HepG2 (cell line): ENCODE measurements at regions not wholly inside any gene's neighbourhood (a gene's known extent, or its start where the extent isn't known, plus 50 kb on each side); places are given as distances from the start of the nearest gene placed in this dataset.
A peak's percentile ranks its signal among the peaks of the same experiment; 100 is the strongest.

Source experiments
- AHR ChIP-seq: IDR thresholded peaks from 2 replicates; pipeline ENCODE4 v1.6.1; 2018; ENCODE audit warnings: missing genetic modification reagents, missing compliant biosample characterization
- ARNT ChIP-seq: fragments of 450-650 bp; IDR thresholded peaks from 2 replicates; pipeline ENCODE4 v1.6.1; 2017
- BRD4 ChIP-seq: sonication (generic); formaldehyde crosslinking; IDR thresholded peaks from 2 replicates; pipeline ENCODE4 v1.4.0; 2020; ENCODE audit warnings: missing genetic modification reagents
- FOSL1 ChIP-seq: sonication (generic); formaldehyde crosslinking; IDR thresholded peaks from 2 replicates; pipeline ENCODE4 v1.9.0; 2021; ENCODE audit warnings: missing genetic modification reagents, borderline replicate concordance
- FOXA1 ChIP-seq, 2 experiments: fragments of 450-650 bp in 1 of 2; sonication (generic) in 1 of 2; formaldehyde crosslinking in 1 of 2; IDR thresholded peaks; 2 replicates each; pipeline versions ENCODE4 v1.4.0 to v1.6.1; 2016 to 2020; ENCODE audit warnings: missing genetic modification reagents in 1 of 2
- GATA4 ChIP-seq: sonication (generic); IDR thresholded peaks from 2 replicates; pipeline ENCODE4 v1.6.1; 2016; ENCODE audit warnings: antibody characterized with exemption, low read depth, borderline replicate concordance
- HOXA5 ChIP-seq: sonication (generic); formaldehyde crosslinking; IDR thresholded peaks from 2 replicates; pipeline ENCODE4 v1.4.0; 2020; ENCODE audit warnings: missing genetic modification reagents
- IRF2 ChIP-seq: IDR thresholded peaks from 2 replicates; pipeline ENCODE4 v1.6.1; 2018; ENCODE audit warnings: missing genetic modification reagents, missing compliant biosample characterization
- JUND ChIP-seq: sonication (generic); formaldehyde crosslinking; IDR thresholded peaks from 2 replicates; pipeline ENCODE4 v1.8.0; 2022; ENCODE audit warnings: mild to moderate bottlenecking, missing genetic modification reagents
- SNRNP70 ChIP-seq: fragments of 200-400 bp; formaldehyde crosslinking; IDR thresholded peaks from 2 replicates; pipeline ENCODE4 v1.6.1; 2017; ENCODE audit warnings: mild to moderate bottlenecking, low read depth, low read length, moderate library complexity
- SOX5 ChIP-seq: IDR thresholded peaks from 2 replicates; pipeline ENCODE4 v1.6.1; 2016; ENCODE audit warnings: borderline replicate concordance
- SP1 ChIP-seq, 2 experiments: fragments of 450-650 bp in 1 of 2; sonication (generic) in 1 of 2; formaldehyde crosslinking in 1 of 2; IDR thresholded peaks; 2 replicates each; pipeline versions ENCODE4 v1.4.0 to v1.6.1; 2016 to 2020; ENCODE audit warnings: missing genetic modification reagents in 1 of 2
- YY1 ChIP-seq: IDR thresholded peaks from 2 replicates; pipeline ENCODE4 v1.6.1; 2011; ENCODE audit warnings: low read length, low read depth, moderate library complexity, mild to moderate bottlenecking; ENCODE audit not compliant: insufficient read depth, insufficient replicate concordance
- ZNF331 ChIP-seq: sonication (generic); formaldehyde crosslinking; IDR thresholded peaks from 2 replicates; pipeline ENCODE4 v1.4.0; 2020; ENCODE audit warnings: missing genetic modification reagents
- ZNF451 ChIP-seq: sonication (generic); formaldehyde crosslinking; IDR thresholded peaks from 2 replicates; pipeline ENCODE4 v1.5.0; 2020; ENCODE audit warnings: mild to moderate bottlenecking, missing genetic modification reagents
- TF ChIP-seq, protein P1 (sequence below): IDR thresholded peaks from 2 replicates; pipeline ENCODE4 v1.4.0; 2020; ENCODE audit warnings: mild to moderate bottlenecking, missing genetic modification reagents
- TF ChIP-seq, protein P2 (sequence below): sonication (generic); formaldehyde crosslinking; IDR thresholded peaks from 2 replicates; pipeline ENCODE4 v1.4.0; 2020; ENCODE audit warnings: missing genetic modification reagents
- TF ChIP-seq, protein P3 (sequence below): sonication (generic); formaldehyde crosslinking; IDR thresholded peaks from 2 replicates; pipeline ENCODE4 v1.4.0; 2020; ENCODE audit warnings: mild to moderate bottlenecking, missing genetic modification reagents
- TF ChIP-seq, protein P4 (sequence below): sonication (generic); formaldehyde crosslinking; IDR thresholded peaks from 2 replicates; pipeline ENCODE4 v1.4.0; 2020; ENCODE audit warnings: missing genetic modification reagents
- TF ChIP-seq, protein P5 (sequence below): sonication (generic); IDR thresholded peaks from 2 replicates; pipeline ENCODE4 v1.6.1; 2016; ENCODE audit warnings: low read depth, borderline replicate concordance

DNA sequence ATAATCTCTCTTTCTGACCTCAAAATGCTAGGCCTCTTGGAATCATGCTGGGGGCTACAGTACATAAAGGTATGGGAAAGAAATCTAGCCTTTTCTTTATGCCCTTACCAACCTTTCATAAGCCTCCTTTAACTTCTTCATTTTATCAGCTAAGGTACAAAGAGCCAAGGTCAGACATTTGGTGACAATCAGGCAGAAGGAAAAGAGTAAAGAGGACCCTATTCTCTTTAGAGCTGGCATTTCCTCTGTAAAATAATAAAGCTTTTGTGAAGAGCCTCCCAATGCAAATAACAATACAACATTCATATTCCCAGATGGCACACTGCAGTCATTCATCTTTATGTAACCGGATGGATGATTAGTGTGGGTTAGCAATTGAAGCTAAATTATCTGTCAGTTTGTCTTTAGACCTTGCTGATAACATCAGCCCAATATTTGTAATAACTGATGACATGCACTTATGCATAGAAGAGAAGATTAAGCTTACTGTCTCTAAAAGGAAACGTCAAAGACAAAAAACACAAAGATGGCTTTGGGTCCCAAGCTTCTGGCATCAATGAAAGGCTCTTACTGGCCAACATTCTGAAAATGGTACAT is 163.1 kb downstream of the IBTK start (continued):
- TF ChIP-seq, protein P1, sequence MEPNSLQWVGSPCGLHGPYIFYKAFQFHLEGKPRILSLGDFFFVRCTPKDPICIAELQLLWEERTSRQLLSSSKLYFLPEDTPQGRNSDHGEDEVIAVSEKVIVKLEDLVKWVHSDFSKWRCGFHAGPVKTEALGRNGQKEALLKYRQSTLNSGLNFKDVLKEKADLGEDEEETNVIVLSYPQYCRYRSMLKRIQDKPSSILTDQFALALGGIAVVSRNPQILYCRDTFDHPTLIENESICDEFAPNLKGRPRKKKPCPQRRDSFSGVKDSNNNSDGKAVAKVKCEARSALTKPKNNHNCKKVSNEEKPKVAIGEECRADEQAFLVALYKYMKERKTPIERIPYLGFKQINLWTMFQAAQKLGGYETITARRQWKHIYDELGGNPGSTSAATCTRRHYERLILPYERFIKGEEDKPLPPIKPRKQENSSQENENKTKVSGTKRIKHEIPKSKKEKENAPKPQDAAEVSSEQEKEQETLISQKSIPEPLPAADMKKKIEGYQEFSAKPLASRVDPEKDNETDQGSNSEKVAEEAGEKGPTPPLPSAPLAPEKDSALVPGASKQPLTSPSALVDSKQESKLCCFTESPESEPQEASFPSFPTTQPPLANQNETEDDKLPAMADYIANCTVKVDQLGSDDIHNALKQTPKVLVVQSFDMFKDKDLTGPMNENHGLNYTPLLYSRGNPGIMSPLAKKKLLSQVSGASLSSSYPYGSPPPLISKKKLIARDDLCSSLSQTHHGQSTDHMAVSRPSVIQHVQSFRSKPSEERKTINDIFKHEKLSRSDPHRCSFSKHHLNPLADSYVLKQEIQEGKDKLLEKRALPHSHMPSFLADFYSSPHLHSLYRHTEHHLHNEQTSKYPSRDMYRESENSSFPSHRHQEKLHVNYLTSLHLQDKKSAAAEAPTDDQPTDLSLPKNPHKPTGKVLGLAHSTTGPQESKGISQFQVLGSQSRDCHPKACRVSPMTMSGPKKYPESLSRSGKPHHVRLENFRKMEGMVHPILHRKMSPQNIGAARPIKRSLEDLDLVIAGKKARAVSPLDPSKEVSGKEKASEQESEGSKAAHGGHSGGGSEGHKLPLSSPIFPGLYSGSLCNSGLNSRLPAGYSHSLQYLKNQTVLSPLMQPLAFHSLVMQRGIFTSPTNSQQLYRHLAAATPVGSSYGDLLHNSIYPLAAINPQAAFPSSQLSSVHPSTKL (CRISPR knock-in tag): peak; percentile 91
- no peak; the same call in none of the 2 replicates for TF ChIP-seq ZNF331
- TF ChIP-seq ZNF451 (CRISPR knock-in tag): no peak
- no peak for TF ChIP-seq SNRNP70
- TF ChIP-seq FOSL1 (CRISPR knock-in tag): peak; percentile 30; the same call in 1 of the 2 replicates
- no peak for TF ChIP-seq HOXA5
- peak; percentile 94 for TF ChIP-seq SOX5 (CRISPR knock-in tag)
- TF ChIP-seq FOXA1 (IDR thresholded peaks at IDR 0.05): no peak
- peak; percentile 71 for TF ChIP-seq FOXA1 (CRISPR knock-in tag; IDR thresholded peaks at IDR 0.05)
- TF ChIP-seq BRD4 (CRISPR knock-in tag): no peak; the same call in 1 of the 2 replicates
- peak; percentile 96 for TF ChIP-seq GATA4
- TF ChIP-seq, protein P2, sequence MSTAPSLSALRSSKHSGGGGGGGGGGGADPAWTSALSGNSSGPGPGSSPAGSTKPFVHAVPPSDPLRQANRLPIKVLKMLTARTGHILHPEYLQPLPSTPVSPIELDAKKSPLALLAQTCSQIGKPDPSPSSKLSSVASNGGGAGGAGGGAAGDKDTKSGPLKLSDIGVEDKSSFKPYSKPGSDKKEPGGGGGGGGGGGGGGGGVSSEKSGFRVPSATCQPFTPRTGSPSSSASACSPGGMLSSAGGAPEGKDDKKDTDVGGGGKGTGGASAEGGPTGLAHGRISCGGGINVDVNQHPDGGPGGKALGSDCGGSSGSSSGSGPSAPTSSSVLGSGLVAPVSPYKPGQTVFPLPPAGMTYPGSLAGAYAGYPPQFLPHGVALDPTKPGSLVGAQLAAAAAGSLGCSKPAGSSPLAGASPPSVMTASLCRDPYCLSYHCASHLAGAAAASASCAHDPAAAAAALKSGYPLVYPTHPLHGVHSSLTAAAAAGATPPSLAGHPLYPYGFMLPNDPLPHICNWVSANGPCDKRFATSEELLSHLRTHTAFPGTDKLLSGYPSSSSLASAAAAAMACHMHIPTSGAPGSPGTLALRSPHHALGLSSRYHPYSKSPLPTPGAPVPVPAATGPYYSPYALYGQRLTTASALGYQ: peak; percentile 84; the same call in 1 of the 2 replicates
- no peak for TF ChIP-seq AHR (CRISPR knock-in tag)
- TF ChIP-seq, protein P3, sequence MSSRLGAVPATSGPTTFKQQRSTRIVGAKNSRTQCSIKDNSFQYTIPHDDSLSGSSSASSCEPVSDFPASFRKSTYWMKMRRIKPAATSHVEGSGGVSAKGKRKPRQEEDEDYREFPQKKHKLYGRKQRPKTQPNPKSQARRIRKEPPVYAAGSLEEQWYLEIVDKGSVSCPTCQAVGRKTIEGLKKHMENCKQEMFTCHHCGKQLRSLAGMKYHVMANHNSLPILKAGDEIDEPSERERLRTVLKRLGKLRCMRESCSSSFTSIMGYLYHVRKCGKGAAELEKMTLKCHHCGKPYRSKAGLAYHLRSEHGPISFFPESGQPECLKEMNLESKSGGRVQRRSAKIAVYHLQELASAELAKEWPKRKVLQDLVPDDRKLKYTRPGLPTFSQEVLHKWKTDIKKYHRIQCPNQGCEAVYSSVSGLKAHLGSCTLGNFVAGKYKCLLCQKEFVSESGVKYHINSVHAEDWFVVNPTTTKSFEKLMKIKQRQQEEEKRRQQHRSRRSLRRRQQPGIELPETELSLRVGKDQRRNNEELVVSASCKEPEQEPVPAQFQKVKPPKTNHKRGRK (CRISPR knock-in tag): no peak
- TF ChIP-seq SP1 (IDR thresholded peaks at IDR 0.05): no peak
- no peak for TF ChIP-seq SP1 (CRISPR knock-in tag; IDR thresholded peaks at IDR 0.05)
- TF ChIP-seq ARNT: no peak
- no peak for TF ChIP-seq JUND (CRISPR knock-in tag)
- TF ChIP-seq, protein P4, sequence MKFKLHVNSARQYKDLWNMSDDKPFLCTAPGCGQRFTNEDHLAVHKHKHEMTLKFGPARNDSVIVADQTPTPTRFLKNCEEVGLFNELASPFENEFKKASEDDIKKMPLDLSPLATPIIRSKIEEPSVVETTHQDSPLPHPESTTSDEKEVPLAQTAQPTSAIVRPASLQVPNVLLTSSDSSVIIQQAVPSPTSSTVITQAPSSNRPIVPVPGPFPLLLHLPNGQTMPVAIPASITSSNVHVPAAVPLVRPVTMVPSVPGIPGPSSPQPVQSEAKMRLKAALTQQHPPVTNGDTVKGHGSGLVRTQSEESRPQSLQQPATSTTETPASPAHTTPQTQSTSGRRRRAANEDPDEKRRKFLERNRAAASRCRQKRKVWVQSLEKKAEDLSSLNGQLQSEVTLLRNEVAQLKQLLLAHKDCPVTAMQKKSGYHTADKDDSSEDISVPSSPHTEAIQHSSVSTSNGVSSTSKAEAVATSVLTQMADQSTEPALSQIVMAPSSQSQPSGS (CRISPR knock-in tag): peak; percentile 25; the same call in 1 of the 2 replicates
- TF ChIP-seq, protein P5, sequence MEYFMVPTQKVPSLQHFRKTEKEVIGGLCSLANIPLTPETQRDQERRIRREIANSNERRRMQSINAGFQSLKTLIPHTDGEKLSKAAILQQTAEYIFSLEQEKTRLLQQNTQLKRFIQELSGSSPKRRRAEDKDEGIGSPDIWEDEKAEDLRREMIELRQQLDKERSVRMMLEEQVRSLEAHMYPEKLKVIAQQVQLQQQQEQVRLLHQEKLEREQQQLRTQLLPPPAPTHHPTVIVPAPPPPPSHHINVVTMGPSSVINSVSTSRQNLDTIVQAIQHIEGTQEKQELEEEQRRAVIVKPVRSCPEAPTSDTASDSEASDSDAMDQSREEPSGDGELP: 0 out of 2 replicates have a peak, but pooled peaks have one; percentile 52
- TF ChIP-seq IRF2: 0 out of 2 replicates have a peak, but pooled peaks have one; percentile 32
- peak; percentile 36 for TF ChIP-seq YY1
